ENCODE measurements at regions not wholly inside any gene's neighbourhood (a gene's known extent, or its start where the extent isn't known, plus 50 kb on each side); places are given as distances from the start of the nearest gene placed in this dataset.

- no peak overlapping the region for H3K27ac ChIP-seq (ENCODE audit: low read depth, low read length)
- DNase-seq (ENCODE audit: low read depth, low spot score), result no peak
- TF ChIP-seq CTCF (IDR thresholded peaks at IDR 0.05; ENCODE audit: low read depth, low read length), result no peak
- ChIA-PET POLR2A (no interaction called here), CTCF (interaction anchor here (1.5 kb wide), 1 partner anchor 128 kb away, joined by 3 read pairs; no protein-coding TSS in a partner anchor)
- no peaks in the 10 kb centered on the region; the same call in 1 of the 2 replicates for H3K9me3 ChIP-seq (ENCODE audit: control insufficient read depth, insufficient read depth, low read length)
- H3K27me3 ChIP-seq (ENCODE audit: control insufficient read depth, insufficient read depth, low read length), result peaks cover 18% of the 10 kb centered on the region
- H3K4me3 ChIP-seq (ENCODE audit: low read depth, low read length), result no peak overlapping the region
Observed at GRCh38 chr10:78175444-78176015, 141.9 kb downstream of the RPS24 start.

GRCh38 chr10:78176320-78177317, 143.0 kb downstream of the RPS24 start:
- H3K27me3 ChIP-seq (ENCODE audit: control insufficient read depth, insufficient read depth, low read length), result peaks cover 18% of the 10 kb centered on the region
- CTCF ChIA-PET, result no interaction called here
- POLR2A ChIA-PET, result no interaction called here
- no peak for TF ChIP-seq CTCF (IDR thresholded peaks at IDR 0.05; ENCODE audit: low read depth, low read length)
- H3K9me3 ChIP-seq (ENCODE audit: control insufficient read depth, insufficient read depth, low read length), result no peaks in the 10 kb centered on the region; the same call in 1 of the 2 replicates
- no peak for DNase-seq (ENCODE audit: low read depth, low spot score)
- no peak overlapping the region for H3K27ac ChIP-seq (ENCODE audit: low read depth, low read length)
- H3K4me3 ChIP-seq (ENCODE audit: low read depth, low read length), result no peak overlapping the region

GRCh38 chr10:78177491-78178185, 144.0 kb downstream of the RPS24 start:
- Histone ChIP-seq H3K9me3 (ENCODE audit: control insufficient read depth, insufficient read depth, low read length) (no peaks in the 10 kb centered on the region; the same call in 1 of the 2 replicates), H3K27ac (ENCODE audit: low read depth, low read length) (no peak overlapping the region), H3K27me3 (ENCODE audit: control insufficient read depth, insufficient read depth, low read length) (peaks cover 18% of the 10 kb centered on the region), H3K4me3 (ENCODE audit: low read depth, low read length) (no peak overlapping the region)
- TF ChIP-seq CTCF (IDR thresholded peaks at IDR 0.05; ENCODE audit: low read depth, low read length), result no peak
- DNase-seq (ENCODE audit: low read depth, low spot score), result no peak
- ChIA-PET POLR2A (no interaction called here), CTCF (no interaction called here)

- H3K4me3 ChIP-seq (ENCODE audit: low read depth, low read length), result no peak overlapping the region
- no peak for DNase-seq (ENCODE audit: low read depth, low spot score)
- peaks cover 18% of the 10 kb centered on the region for H3K27me3 ChIP-seq (ENCODE audit: control insufficient read depth, insufficient read depth, low read length)
- H3K9me3 ChIP-seq (ENCODE audit: control insufficient read depth, insufficient read depth, low read length), result no peaks in the 10 kb centered on the region; the same call in 1 of the 2 replicates
- H3K27ac ChIP-seq (ENCODE audit: low read depth, low read length), result no peak overlapping the region
- CTCF ChIA-PET, result no interaction called here
- no peak for TF ChIP-seq CTCF (IDR thresholded peaks at IDR 0.05; ENCODE audit: low read depth, low read length)
- POLR2A ChIA-PET, result no interaction called here
Observed at GRCh38 chr10:78178397-78178796, 144.7 kb downstream of the RPS24 start.
